Embryonic facial prominence (tissue), 1 donor: ENCODE measurements at regions not wholly inside any gene's neighbourhood (a gene's known extent, or its start where the extent isn't known, plus 50 kb on each side); places are given as distances from the start of the nearest gene placed in this dataset.
A peak's percentile ranks its signal among the peaks of the same experiment; 100 is the strongest.
"Not testable (repeated sequence)": the region's sequence is repeated elsewhere in the genome, so short reads cannot be mapped to it uniquely, and the experiment has no call there.

Experiments used
- DNase-seq: peaks from one replicate; pipeline ENCODE4 v3.0.0-alpha.2; 2016; ENCODE audit errors: extremely low spot score

DNA sequence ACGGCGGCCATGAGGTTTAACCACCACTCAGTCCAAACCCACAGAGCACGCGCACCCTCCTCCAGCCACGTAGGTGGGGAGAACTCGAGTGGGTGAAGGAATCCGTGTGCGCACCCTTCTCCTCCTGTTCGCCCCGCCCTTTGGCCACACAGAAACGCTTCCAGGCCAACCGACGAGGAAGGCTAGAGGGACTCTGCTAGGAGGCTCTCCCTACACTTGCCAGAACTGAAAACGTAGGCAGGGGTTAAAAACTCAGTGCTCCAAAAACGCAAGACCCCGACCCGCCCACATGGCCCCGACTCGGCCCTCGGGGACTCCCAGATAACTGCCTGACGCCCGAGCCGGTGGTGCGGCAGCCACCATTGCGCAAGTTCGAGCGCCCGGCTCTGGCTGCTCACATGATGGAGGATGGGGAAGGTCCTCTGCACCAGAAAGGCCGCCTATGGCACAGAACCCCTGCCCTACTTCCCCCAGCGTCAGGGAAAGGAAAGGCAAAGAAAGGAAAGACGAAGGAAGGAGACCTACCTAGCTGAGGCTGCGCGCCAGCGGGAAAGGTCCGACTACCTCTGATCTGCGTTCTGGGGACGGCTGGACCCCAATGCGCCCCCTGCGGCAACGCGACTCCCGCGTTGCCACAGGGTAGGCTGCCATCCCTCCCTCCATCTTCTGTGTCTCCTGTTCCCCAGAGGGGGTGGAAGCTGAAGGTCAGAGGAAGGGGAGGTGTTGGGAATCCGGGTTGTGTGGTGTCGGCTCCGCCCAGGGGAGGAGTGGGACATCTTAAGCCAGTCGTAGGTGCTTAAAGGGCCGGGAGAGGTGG is 201.9 kb upstream of the AGTR2 start:
- no peak for DNase-seq

- DNase-seq: no peak
Observed at GRCh38 chrX:115970718-115971117, 199.8 kb upstream of the AGTR2 start.

DNA sequence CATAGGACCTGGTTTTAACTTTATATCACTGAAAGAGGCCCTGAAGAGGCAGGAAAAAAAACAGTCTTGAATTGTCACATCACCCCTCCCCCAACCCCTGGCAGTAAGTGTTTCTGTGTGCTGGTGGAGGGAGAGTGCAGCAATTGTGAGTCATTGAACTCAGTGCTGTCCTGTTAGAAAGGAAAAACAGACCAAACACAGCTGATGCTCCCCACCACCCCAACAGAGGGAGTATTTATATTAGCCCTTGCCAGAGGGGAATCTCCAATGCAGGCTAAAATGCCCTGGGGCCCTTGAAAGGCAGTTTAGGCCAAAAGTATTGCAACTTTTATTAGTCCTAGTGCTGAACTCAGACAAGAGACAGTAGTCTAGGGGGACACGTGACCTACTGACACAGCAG is 197.8 kb upstream of the AGTR2 start:
- DNase-seq: no peak

GRCh38 chrX:115978068-115978467 is 192.5 kb upstream of the AGTR2 start:
- no peak for DNase-seq

DNA sequence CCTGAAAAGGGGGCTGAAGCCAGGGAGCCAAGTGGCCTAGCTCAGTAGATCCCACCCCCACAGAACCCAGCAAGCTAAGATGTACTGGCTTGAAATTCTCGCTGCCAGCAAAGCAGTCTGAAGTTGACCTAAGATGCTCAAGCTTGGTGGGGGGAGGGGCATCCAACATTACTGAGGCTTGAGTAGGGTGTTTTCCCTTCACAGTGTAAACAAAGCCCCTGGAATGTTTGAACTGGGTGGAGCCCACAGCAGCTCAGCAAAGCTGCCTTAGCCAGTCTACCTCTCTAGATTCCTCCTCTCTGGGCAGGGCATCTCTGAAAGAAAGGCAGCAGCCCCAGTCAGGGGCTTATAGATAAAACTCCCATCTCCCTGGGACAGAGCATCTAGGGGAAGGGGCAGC is 187.4 kb upstream of the AGTR2 start:
- DNase-seq: not testable (repeated sequence)

DNA sequence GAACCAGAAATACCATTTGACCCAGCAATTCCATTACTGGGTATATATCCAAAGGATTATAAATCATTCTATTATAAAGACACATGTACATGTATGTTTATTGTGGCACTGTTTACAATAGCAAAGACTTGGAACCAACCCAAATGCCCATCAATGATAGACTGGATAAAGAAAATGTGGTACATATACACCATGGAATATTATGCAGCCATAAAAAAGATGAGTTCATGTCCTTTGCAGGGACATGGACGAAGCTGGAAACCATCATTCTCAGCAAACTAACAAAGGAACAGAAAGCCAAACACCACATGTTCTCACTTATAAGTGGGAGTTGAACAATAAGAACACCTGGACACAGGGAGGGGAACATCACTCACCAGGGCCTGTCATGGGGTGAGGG is 183.1 kb upstream of the AGTR2 start:
- DNase-seq: not testable (repeated sequence)

GRCh38 chrX:115988825-115989224 is 181.7 kb upstream of the AGTR2 start:
- DNase-seq: peak; percentile 16

DNA sequence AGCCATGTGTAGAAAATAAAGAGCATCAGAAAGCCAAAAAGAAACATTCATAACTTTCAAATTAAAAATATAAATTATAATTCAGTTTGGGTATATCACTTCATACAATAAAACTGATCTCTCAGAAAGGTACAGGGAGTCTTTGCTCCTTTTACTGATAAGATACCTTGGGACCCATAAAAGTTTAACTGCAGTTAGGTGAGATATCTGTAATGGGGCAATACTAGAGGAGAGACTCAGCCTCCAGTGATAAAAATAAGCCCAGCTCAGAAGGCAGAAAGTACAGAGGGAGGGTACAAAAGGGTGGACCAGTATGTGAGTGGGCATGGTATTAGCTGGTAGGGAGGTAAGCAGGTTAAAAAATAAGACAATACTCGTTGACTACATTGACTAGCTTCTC is 180.9 kb upstream of the AGTR2 start:
- DNase-seq: no peak

DNA sequence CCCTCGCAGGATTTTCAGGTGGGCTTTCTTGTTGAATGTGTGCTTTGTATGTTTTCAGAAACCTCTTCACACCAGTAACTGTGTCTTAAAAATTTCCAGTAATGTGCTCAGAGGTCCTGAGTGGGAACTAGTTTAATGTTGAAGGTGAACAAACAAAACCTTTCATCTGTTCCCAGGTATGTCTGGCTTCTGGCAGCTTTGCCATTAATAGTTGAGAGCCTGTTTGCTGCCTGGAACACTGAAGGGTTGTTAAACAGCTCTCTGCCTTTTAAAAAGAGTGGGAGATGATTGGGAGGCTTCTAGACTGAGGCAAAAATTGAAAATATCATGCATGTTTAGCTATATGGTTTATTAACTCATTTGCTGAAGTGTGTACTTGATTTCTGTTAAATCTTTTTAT is 161.2 kb upstream of the AGTR2 start:
- DNase-seq: no peak

- DNase-seq: peak; percentile 7
Observed at GRCh38 chrX:116009861-116010710, 160.5 kb upstream of the AGTR2 start.

DNA sequence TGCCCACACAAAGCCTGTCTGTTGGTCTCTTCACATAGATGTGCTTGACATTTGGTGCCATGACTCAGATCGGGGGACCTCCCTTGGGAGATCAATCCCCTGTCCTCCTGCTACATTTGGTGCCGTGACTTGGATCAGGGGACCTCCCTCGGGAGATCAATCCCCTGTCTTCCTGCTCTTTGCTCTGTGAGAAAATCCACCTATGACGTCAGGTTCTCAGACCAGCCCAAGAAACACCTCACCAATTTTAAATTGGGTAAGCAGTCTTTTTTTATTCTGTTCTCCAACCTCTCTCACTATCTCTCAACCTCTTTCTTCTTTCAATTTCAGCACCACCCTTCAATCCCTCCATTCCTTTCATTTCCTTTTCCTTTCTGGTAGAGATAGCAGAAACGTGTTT is 159.6 kb upstream of the AGTR2 start:
- DNase-seq: no peak

DNA sequence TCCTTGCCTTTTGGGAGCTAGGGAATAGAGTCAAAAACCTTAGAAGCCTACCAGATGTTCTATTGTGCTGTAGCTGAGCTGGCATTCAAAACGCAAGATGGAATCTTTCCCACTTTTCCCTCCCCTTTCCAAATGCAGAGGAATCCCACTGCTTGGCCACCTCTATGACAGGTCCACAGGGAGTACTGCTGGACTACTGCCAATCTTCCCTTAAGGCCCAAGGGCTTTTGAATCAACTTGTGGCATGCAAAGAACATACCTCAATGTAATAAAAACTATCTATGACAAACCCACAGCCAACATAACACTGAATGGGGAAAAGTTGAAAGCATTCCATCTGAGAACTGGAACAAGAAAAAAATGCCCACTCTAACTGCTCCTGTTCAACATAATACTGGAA is 139.2 kb upstream of the AGTR2 start:
- no peak for DNase-seq
